GM12878 (cell line): ENCODE measurements at regions not wholly inside any gene's neighbourhood (a gene's known extent, or its start where the extent isn't known, plus 50 kb on each side); places are given as distances from the start of the nearest gene placed in this dataset.

Experiments used
- ATAC-seq: fragments of 200-7000 bp; cut with Tn5 transposase; 3 replicates; pipeline ENCODE4 v1.9.1; 2020; ENCODE audit warnings: mild to moderate bottlenecking, moderate library complexity
- BruUV-seq: library from RNA; stranded (reverse); fragments of 400-500 nt; replicated peaks from 2 replicates; lab custom pipeline; 2021; lab: Mats Ljungman, UMichigan
- CTCF ChIA-PET: fragments of 300-600 bp; sonication (Branson Sonifier 250); formaldehyde crosslinking; extraction: SDS; loops from one replicate; lab custom pipeline; 2021; ENCODE audit warnings: inconsistent platforms; lab: Yijun Ruan, JAX
- POLR2A ChIA-PET: fragments of 350-600 bp; formaldehyde crosslinking; extraction: SDS; loops from one replicate; lab custom pipeline; 2021; ENCODE audit warnings: inconsistent platforms; lab: Charles Lee
- RAD21 ChIA-PET: fragments of 300-600 bp; sonication (Branson Sonifier 250); formaldehyde crosslinking; loops from one replicate; lab custom pipeline; 2023; ENCODE audit warnings: antibody characterized with exemption; ENCODE audit not compliant: unreplicated experiment; lab: Charles Lee
- SMC1A ChIA-PET: fragments of 300-600 bp; sonication (Branson Sonifier 250); formaldehyde crosslinking; loops from one replicate; lab custom pipeline; 2023; ENCODE audit not compliant: unreplicated experiment, uncharacterized antibody; lab: Charles Lee
- DNase-seq: peaks from one replicate; pipeline ENCODE4 v3.0.0-alpha.2; 2011; ENCODE audit warnings: low read depth, low spot score
- FAIRE-seq: peaks from 3 replicates; lab custom pipeline; 2011; peaks lifted over from hg19 to GRCh38; lab: Jason Lieb, UNC
- H2AFZ ChIP-seq: 2 replicates; pipeline ENCODE4 v1.6.0; 2011; ENCODE audit warnings: low read depth, low read length, control low read depth; ENCODE audit not compliant: control insufficient read depth
- H3K27ac ChIP-seq: 2 replicates; pipeline ENCODE4 v1.5.1; 2011; ENCODE audit warnings: control low read depth; ENCODE audit not compliant: control insufficient read depth, insufficient read depth
- H3K27me3 ChIP-seq, 2 experiments: replicated peaks in 1 of 2; 2 replicates each; pipeline versions ENCODE4 v1.6.0 to v1.6.1; 2011; ENCODE audit warnings: low read length in 1 of 2; ENCODE audit not compliant: control insufficient read depth in 2 of 2, insufficient read depth in 2 of 2
- H3K36me3 ChIP-seq, 2 experiments: 2 replicates each; pipeline ENCODE4 v1.5.1; 2011; ENCODE audit warnings: low read length in 1 of 2; ENCODE audit not compliant: control insufficient read depth in 2 of 2, insufficient read depth in 2 of 2
- H3K4me1 ChIP-seq: 2 replicates; pipeline ENCODE4 v1.6.1; 2011; ENCODE audit warnings: mild to moderate bottlenecking, low read length, moderate library complexity, mixed read lengths; ENCODE audit not compliant: control insufficient read depth, insufficient read depth
- H3K4me2 ChIP-seq: 2 replicates; pipeline ENCODE4 v1.6.0; 2011; ENCODE audit warnings: control low read depth; ENCODE audit not compliant: control insufficient read depth, insufficient read depth
- H3K4me3 ChIP-seq: fragments of 200-600 bp; sonication (generic); 2 replicates; pipeline ENCODE4 v1.5.1; 2016
- H3K79me2 ChIP-seq: 2 replicates; pipeline ENCODE4 v1.6.0; 2011; ENCODE audit warnings: low read length; ENCODE audit not compliant: control insufficient read depth, insufficient read depth
- H3K9ac ChIP-seq: 2 replicates; pipeline ENCODE4 v1.8.0; 2011; ENCODE audit warnings: low read length, control low read depth, mixed read lengths; ENCODE audit not compliant: control insufficient read depth, insufficient read depth
- H3K9me3 ChIP-seq: replicated peaks from 3 replicates; pipeline ENCODE4 v1.5.1; 2011; ENCODE audit warnings: mild to moderate bottlenecking, low read length; ENCODE audit not compliant: control insufficient read depth, insufficient read depth
- H4K20me1 ChIP-seq: 2 replicates; pipeline ENCODE4 v1.6.0; 2011; ENCODE audit not compliant: control insufficient read depth, insufficient read depth
- BHLHE40 ChIP-seq, 2 experiments: fragments of 450-650 bp in 1 of 2; IDR thresholded peaks; 2 replicates each; pipeline ENCODE4 v1.6.1; 2011 to 2017; ENCODE audit warnings: low read depth in 2 of 2, borderline replicate concordance in 1 of 2, improper control_type of control experiment in 1 of 2, low read length in 1 of 2, mild to moderate bottlenecking in 1 of 2
- ELK1 ChIP-seq: IDR thresholded peaks from 2 replicates; pipeline ENCODE4 v1.6.1; 2012; ENCODE audit warnings: low read depth, low read length, improper control_type of control experiment
- ETV6 ChIP-seq, 2 experiments: fragments of 450-650 bp in 1 of 2; IDR thresholded peaks in 1 of 2; conservative IDR thresholded peaks in 1 of 2; 2 replicates each; pipeline ENCODE4 v1.6.1; 2014; ENCODE audit warnings: antibody characterized with exemption in 1 of 2, borderline replicate concordance in 1 of 2, low read depth in 1 of 2, mild to moderate bottlenecking in 1 of 2, moderate library complexity in 1 of 2
- HCFC1 ChIP-seq: fragments of 150-350 bp; IDR thresholded peaks from 2 replicates; pipeline ENCODE4 v1.6.1; 2014; ENCODE audit warnings: low read length
- MEF2A ChIP-seq: IDR thresholded peaks from 2 replicates; pipeline ENCODE4 v1.6.1; 2011; ENCODE audit warnings: low read depth, mild to moderate bottlenecking, low read length, moderate library complexity; ENCODE audit not compliant: insufficient read depth
- NFYA ChIP-seq: IDR thresholded peaks from 2 replicates; pipeline ENCODE4 v1.6.1; 2011; ENCODE audit warnings: low read depth, mild to moderate bottlenecking, low read length, improper control_type of control experiment, borderline replicate concordance
- PRDM15 ChIP-seq: fragments of 450-650 bp; formaldehyde crosslinking; IDR thresholded peaks from 2 replicates; pipeline ENCODE4 v1.4.0; 2020; ENCODE audit warnings: mild to moderate bottlenecking, moderate library complexity
- SUPT20H ChIP-seq: IDR thresholded peaks from 2 replicates; pipeline ENCODE4 v1.6.1; 2011; ENCODE audit warnings: low read depth, mild to moderate bottlenecking, low read length, moderate library complexity, borderline replicate concordance; ENCODE audit not compliant: control insufficient read depth
- ZBTB40 ChIP-seq: fragments of 450-650 bp; IDR thresholded peaks from 2 replicates; pipeline ENCODE4 v1.6.1; 2016; ENCODE audit warnings: mild to moderate bottlenecking, moderate library complexity, borderline replicate concordance
- WGBS: methylation state at CpG from one replicate; pipeline ENCODE4 v1.1.6; 2016; ENCODE audit warnings: low lambda C conversion rate; ENCODE audit not compliant: insufficient replicate concordance, insufficient coverage; ENCODE audit errors: missing lambda C conversion rate; 5-methylcytosine and 5-hydroxymethylcytosine counted together
- in situ Hi-C: fragments of 300-500 bp; cut with MboI; formaldehyde crosslinking; loops from 9 replicates; pipeline ENCODE4 v1.14.3; 2018; ENCODE audit warnings: mixed read lengths
- intact Hi-C: fragments of 100-400 bp; cut with micrococcal nuclease; formaldehyde crosslinking; loops from one replicate; pipeline ENCODE4 v1.14.2; 2022; ENCODE audit not compliant: unreplicated experiment

GRCh38 chr11:45597097-45597496 is 68.3 kb downstream of the CHST1 start (continued):
- TF ChIP-seq BHLHE40 (IDR thresholded peaks at IDR 0.05; ENCODE audit: borderline replicate concordance in 1 of 2, low read depth in 2 of 2, low read length in 1 of 2) (no peak), HCFC1 (no peak), MEF2A (no peak)

- ChIA-PET RAD21 (no interaction called here), CTCF (no interaction called here)
These were observed 68.9 kb downstream of the CHST1 start for GRCh38 chr11:45596571-45596970.

More at GRCh38 chr11:45596571-45596970, 68.9 kb downstream of the CHST1 start:
- Histone ChIP-seq H3K9me3 (no peaks in the 10 kb centered on the region), H3K79me2 (no peaks in the 10 kb centered on the region), H2AFZ (no peak overlapping the region), H4K20me1 (no peaks in the 10 kb centered on the region), H3K4me3 (no peak overlapping the region), H3K36me3 (no peaks in the 10 kb centered on the region), H3K27ac (no peak overlapping the region), H3K9ac (no peak overlapping the region), H3K4me1 (no peaks in the 10 kb centered on the region)
- intact Hi-C loops: no loop called here
- FAIRE-seq (no peak), ATAC-seq (no peak)
- in situ Hi-C loops: no loop called here
- SMC1A ChIA-PET: no interaction called here
- BruUV-seq: no TSS peak
- WGBS: 12% methylated on average over 6 of the region's 6 CpGs
- TF ChIP-seq ZBTB40: no peak
- no peak for TF ChIP-seq NFYA
- TF ChIP-seq ELK1: no peak
- no peak for TF ChIP-seq SUPT20H
- TF ChIP-seq PRDM15: no peak
- TF ChIP-seq ETV6 (conservative IDR thresholded peaks at IDR 0.05 in 1 of 2, IDR thresholded peaks at IDR 0.05 in 1 of 2; ENCODE audit: borderline replicate concordance in 1 of 2, low read depth in 1 of 2): no peak
- TF ChIP-seq, all 136 proteins: peak for 0
- POLR2A ChIA-PET: no interaction called here
- Histone ChIP-seq H3K4me2 (no peak overlapping the region), H3K27me3 (no peaks in the 10 kb centered on the region; a peak in 2 of 4 replicates)
- DNase-seq: no peak
